ENCODE measurements at regions not wholly inside any gene's neighbourhood (a gene's known extent, or its start where the extent isn't known, plus 50 kb on each side); places are given as distances from the start of the nearest gene placed in this dataset.

DNA sequence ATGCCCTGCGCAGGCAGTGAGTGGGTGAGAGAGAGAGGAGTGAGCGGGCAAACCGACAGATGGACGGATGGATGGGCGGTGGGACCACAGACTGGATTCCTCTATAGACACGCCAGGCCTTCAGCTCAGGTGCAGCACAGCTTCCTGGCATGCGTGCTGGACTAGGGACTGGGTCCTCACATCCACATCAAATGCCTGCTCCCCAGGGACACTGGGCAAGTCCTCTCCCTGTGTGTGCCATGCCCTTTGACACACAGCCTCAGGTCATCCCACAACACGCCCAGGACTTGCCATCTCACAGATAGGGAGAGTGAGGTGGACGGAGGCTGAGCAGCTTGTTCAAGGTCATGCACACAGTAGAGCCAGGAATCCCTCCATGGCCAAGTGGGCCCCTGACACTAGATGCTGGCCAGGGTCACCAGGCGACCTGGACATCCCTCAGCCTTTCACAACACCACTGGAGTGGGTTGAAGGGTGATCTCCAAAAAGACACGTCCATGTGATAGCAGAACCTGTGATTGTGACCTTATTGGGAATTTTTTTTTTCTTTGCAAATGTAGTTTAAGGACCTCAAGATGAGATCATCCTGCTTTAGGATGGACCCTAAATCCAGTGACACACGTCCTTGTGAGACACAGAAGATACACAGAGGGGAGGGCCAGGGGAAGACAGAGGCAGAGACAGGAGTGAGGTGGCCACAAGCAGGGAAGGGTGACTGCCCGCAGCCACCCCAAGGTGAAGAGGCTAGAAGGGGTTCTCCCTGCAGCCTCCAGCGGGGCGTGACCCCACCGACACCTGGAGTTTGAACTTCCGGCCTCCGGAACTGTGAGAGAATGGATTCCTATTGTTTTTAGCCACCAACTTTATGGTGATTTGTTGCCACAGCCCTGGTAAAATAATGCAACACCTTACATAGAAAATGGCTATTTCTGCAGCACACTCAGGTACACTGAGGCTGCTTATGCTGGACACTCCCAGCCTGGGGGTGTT is 155.0 kb upstream of the CHST15 start:
- H3K36me3 ChIP-seq, result no peaks in the 10 kb centered on the region
- H3K4me1 ChIP-seq, result peaks cover 0 to 32% (median 9%) of the 10 kb centered on the region in 12 donors
- H3K27ac ChIP-seq, result no peak overlapping the region
- WGBS, 4 donors, result 77 to 81% (median 78%) methylated on average over 18 of the region's 18 CpGs
- DNase-seq (no peak), ATAC-seq (no peak)
- no peaks in the 10 kb centered on the region for H3K9me3 ChIP-seq
- TF ChIP-seq, protein P1, sequence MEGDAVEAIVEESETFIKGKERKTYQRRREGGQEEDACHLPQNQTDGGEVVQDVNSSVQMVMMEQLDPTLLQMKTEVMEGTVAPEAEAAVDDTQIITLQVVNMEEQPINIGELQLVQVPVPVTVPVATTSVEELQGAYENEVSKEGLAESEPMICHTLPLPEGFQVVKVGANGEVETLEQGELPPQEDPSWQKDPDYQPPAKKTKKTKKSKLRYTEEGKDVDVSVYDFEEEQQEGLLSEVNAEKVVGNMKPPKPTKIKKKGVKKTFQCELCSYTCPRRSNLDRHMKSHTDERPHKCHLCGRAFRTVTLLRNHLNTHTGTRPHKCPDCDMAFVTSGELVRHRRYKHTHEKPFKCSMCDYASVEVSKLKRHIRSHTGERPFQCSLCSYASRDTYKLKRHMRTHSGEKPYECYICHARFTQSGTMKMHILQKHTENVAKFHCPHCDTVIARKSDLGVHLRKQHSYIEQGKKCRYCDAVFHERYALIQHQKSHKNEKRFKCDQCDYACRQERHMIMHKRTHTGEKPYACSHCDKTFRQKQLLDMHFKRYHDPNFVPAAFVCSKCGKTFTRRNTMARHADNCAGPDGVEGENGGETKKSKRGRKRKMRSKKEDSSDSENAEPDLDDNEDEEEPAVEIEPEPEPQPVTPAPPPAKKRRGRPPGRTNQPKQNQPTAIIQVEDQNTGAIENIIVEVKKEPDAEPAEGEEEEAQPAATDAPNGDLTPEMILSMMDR (IDR thresholded peaks at IDR 0.05), result no peak
- TF ChIP-seq POLR2A (IDR thresholded peaks at IDR 0.05), result no peak
- H3K27me3 ChIP-seq, result peaks cover 0 to 14% (median 0%) of the 10 kb centered on the region in 9 donors
- intact Hi-C loops (cut with DNase I), result loop anchor here in 1 of 10 donors (5.0 kb wide), 1 partner anchor 156 kb away; the partner anchor contains the start of gene CHST15
- H3K4me3 ChIP-seq, result no peak overlapping the region

DNA sequence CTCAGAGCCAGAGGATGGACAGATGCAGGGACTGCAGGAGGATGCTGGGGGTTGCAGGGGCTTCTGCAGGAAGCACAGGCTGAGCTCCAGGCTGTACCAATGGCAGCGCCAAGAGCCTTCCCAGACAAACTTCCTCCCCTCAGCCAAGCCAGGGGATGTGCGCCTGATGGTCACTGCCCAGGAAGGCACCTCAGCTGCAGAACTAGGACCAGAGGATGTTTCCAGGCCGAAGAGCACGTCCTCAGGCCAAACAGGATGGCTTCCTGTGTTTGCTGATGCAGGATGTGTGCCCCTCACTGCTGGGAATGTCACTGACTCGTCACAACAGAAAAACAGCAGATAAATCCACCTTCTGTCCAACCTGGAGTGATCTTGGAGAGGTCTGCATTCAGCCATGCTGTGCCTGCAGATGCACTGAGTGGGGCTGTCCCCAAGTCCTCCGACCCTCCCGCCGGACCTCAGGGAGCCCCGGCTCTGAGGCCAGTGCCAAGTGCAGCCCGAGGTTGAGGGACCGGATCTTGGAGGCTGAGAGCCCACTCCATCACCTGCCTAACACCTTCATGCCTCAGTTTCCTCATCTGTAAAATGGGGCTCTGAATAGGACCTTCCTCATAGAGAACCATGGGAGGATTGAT is 152.5 kb upstream of the CHST15 start:
- Histone ChIP-seq H3K4me3 (no peak overlapping the region), H3K36me3 (no peaks in the 10 kb centered on the region), H3K27ac (no peak overlapping the region), H3K9me3 (no peaks in the 10 kb centered on the region), H3K27me3 (peaks cover 0 to 14% (median 0%) of the 10 kb centered on the region in 9 donors), H3K4me1 (peaks cover 0 to 17% (median 9%) of the 10 kb centered on the region in 12 donors)
- intact Hi-C loops (cut with DNase I), result loop anchor here in 1 of 10 donors (5.0 kb wide), 1 partner anchor 154 kb away; the partner anchor contains the start of gene CHST15
- ATAC-seq, result peak in 2 of 4 donors; percentile 19 to 47
- TF ChIP-seq, protein P1 (IDR thresholded peaks at IDR 0.05), result no peak
- TF ChIP-seq POLR2A (IDR thresholded peaks at IDR 0.05), result no peak
- DNase-seq, result no peak
- WGBS, 4 donors, result 54 to 72% (median 67%) methylated on average over 7 to 11 of the region's 11 CpGs

DNA sequence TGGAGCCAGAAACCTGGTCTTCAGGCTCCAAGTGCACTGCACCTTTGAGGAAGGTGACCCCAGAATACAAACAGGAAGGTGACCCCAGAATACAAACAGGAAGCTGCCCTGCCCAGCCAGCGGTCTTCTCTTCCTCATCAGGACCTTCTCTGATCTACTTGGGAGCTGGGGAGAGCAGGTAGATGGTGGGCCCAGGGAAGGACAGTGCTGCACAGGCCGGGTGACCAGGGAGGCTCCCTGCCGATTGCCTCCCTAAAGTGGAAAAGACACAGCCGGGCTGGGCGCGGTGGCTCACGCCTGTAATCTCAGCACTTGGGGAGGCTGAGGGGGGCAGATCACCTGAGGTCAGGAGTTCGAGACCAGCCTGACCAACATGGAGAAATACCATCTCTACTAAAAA is 151.8 kb upstream of the CHST15 start:
- no peak for DNase-seq
- intact Hi-C loops (cut with DNase I), result loop anchor here in 1 of 10 donors (5.0 kb wide), 1 partner anchor 153 kb away; the partner anchor contains the start of gene CHST15
- WGBS, 4 donors, result 86 to 94% (median 91%) methylated on average over 8 of the region's 8 CpGs
- no peak for ATAC-seq
- Histone ChIP-seq H3K27me3 (peaks cover 0 to 14% (median 0%) of the 10 kb centered on the region in 9 donors), H3K4me1 (peaks cover 0 to 16% (median 3%) of the 10 kb centered on the region in 12 donors), H3K4me3 (no peak overlapping the region), H3K27ac (no peak overlapping the region), H3K36me3 (no peaks in the 10 kb centered on the region), H3K9me3 (no peaks in the 10 kb centered on the region)
- TF ChIP-seq, protein P1 (IDR thresholded peaks at IDR 0.05), result no peak
- no peak for TF ChIP-seq POLR2A (IDR thresholded peaks at IDR 0.05)
